Loucy (cell line): ENCODE measurements at regions not wholly inside any gene's neighbourhood (a gene's known extent, or its start where the extent isn't known, plus 50 kb on each side); places are given as distances from the start of the nearest gene placed in this dataset.

Experiments used
- EZH2phosphoT487 ChIP-seq: fragments of 200-600 bp; IDR thresholded peaks from 2 replicates; pipeline ENCODE4 v1.6.1; 2018; ENCODE audit warnings: antibody characterized with exemption, mild to moderate bottlenecking, moderate library complexity, borderline replicate concordance
- TF ChIP-seq, protein P1 (sequence below): fragments of 200-600 bp; sonication (generic); conservative IDR thresholded peaks from 2 replicates; pipeline ENCODE4 v1.5.1; 2014; ENCODE audit warnings: mild to moderate bottlenecking, antibody characterized with exemption, low read length

DNA sequence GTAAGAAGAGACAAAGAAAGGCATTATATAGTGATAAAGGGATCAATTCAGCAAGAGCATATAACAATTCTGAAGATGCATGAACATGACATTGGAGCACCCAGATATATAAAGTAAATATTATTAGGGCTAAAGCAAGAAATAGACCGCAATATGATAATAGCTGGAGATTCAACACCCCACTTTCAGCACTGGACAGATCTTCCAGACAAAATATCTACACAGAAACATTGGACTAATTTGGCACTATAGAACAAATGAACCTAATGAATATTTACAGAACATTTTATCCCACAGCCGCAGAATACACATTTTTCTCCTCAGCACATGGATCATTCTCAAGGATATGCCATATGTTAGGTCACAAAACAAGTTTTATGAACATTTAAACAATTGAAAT is 633.1 kb downstream of the JRKL start:
- TF ChIP-seq, protein P1, sequence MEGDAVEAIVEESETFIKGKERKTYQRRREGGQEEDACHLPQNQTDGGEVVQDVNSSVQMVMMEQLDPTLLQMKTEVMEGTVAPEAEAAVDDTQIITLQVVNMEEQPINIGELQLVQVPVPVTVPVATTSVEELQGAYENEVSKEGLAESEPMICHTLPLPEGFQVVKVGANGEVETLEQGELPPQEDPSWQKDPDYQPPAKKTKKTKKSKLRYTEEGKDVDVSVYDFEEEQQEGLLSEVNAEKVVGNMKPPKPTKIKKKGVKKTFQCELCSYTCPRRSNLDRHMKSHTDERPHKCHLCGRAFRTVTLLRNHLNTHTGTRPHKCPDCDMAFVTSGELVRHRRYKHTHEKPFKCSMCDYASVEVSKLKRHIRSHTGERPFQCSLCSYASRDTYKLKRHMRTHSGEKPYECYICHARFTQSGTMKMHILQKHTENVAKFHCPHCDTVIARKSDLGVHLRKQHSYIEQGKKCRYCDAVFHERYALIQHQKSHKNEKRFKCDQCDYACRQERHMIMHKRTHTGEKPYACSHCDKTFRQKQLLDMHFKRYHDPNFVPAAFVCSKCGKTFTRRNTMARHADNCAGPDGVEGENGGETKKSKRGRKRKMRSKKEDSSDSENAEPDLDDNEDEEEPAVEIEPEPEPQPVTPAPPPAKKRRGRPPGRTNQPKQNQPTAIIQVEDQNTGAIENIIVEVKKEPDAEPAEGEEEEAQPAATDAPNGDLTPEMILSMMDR: no peak
- TF ChIP-seq EZH2phosphoT487: no peak
